GM19467 (cell line): ENCODE measurements at regions not wholly inside any gene's neighbourhood (a gene's known extent, or its start where the extent isn't known, plus 50 kb on each side); places are given as distances from the start of the nearest gene placed in this dataset.

ENCODE experiments used
- ATAC-seq: cut with Tn5 transposase; IDR thresholded peaks from one replicate; pipeline ENCODE4 v1.9.1; 2021; ENCODE audit warnings: mild to moderate bottlenecking, moderate library complexity; ENCODE audit not compliant: unreplicated experiment

DNA sequence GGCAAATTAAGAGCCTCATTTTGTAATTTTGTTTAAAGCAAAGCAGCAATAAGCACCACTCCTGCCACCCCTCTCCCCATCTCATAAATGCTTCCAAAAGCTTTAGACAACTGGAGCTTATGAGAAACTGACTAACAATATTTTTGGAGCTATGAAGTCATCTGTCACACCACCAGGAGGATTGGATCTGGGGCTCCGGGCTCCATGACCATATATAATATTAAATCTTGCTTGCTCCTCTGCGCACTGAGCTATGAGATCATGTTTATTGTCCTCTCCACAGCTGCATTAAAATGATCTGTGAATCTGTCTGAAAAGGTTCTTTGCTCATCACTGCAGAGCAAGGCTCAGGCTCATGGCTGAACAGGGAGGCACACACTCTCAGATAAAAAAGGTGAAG, 323.7 kb downstream of the ZNF621 start:
- no peak for ATAC-seq

DNA sequence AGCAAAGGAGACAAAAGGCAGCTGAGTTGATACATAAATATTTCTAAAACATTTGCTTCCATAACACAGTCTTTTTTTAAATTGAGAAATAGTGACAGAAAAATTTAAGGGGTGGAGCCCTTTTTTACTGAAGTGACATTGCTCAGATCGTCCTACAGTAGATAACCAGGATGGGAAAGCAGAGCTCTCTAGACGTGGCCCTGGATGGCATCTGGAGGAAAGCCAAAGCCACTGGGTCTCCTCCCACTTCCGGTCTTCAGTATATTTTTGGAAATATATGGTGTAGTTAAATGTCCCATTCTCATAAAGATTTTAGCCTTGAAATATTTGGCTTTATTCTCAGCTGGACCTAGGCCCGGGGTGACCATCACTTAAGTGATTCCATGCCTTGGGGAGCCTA, 326.1 kb downstream of the ZNF621 start:
- no peak for ATAC-seq

DNA sequence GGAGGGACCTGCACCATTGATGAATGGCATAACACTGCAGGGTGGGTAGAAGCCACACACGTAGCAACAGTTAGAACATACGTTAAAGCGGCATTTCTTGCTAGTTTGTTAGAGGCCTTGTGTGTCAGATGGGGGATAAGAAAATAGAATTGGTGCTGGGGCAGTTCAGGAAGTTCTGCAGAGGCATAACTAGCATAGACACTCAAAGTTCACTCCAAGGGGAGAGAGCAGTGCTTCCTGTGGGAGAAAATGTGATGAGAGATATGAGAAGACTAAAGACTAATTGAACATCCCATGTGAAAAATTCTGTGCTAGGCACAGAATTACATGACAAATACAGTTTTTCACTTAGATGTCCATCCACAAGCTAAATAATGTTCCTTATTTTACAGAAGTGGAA, 327.1 kb downstream of the ZNF621 start:
- ATAC-seq = no peak

DNA sequence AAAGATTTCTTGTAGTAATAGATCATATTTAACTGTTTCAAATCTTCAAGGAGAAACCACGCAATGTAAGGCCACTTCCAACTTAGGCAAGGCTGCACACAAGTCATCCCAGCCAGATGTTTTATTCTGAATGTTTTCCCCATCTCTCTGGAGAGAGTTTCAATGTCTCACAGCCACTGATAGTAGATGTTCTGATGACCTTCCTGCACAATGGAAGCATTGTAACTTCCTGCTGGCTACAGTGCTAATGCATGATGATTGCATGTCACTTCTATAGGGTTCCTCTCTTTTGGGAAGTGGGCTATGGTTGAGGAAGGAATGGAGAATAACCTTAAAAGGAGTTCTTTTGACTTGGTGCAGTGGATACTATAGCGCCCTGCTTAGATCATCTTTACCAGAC, 328.0 kb downstream of the ZNF621 start:
- ATAC-seq = no peak

- ATAC-seq = no peak
Observed at GRCh38 chr3:40853474-40853873, 328.7 kb downstream of the ZNF621 start.

DNA sequence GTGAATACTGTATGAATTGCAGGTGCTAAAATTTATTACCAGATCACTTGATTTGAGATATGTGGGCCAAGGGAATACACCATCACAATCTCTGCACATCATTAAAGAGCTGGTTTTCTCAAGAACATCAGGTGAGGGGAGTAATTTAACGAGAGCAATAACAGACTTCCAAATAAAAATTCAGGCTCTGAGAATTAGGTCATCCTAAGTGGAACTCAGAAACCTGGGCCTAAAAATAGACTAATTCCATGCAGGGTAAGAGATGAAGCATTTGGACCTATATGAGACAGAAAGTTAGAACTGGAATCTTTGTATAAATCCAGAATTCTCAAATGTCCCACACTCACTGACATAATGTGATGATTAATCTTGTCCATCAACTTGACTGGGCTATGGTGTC, 331.1 kb downstream of the ZNF621 start:
- ATAC-seq = no peak

GRCh38 chr3:40858364-40859115, 333.8 kb downstream of the ZNF621 start:
- no peak for ATAC-seq

- ATAC-seq = no peak
Observed at GRCh38 chr3:40862946-40863345, 336.4 kb upstream of the CTNNB1 start.

GRCh38 chr3:40864146-40864782, 335.0 kb upstream of the CTNNB1 start:
- ATAC-seq = no peak

- ATAC-seq = no peak
Observed at GRCh38 chr3:40864915-40865314, 334.4 kb upstream of the CTNNB1 start.

DNA sequence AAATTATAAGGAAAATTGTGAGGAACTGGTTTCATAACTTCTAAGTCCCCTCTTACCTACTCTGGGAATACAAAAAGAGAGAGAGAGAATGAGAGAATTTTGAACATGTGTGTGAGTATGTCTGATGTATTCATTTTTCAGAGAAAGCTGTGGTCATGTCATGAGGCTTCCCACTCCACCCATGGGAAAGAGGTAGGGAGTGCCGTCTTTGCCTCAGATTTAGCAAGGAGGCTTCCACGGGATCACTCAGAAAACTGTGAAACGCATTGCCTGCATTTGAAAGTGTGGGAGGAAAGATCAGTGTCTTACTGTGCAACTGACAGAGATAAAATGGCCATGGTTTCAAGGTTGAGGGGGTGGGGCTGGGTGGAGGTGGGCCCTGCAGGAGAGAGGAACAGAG, 331.5 kb upstream of the CTNNB1 start:
- ATAC-seq = no peak

GRCh38 chr3:40869013-40869412, 330.3 kb upstream of the CTNNB1 start:
- ATAC-seq = no peak

DNA sequence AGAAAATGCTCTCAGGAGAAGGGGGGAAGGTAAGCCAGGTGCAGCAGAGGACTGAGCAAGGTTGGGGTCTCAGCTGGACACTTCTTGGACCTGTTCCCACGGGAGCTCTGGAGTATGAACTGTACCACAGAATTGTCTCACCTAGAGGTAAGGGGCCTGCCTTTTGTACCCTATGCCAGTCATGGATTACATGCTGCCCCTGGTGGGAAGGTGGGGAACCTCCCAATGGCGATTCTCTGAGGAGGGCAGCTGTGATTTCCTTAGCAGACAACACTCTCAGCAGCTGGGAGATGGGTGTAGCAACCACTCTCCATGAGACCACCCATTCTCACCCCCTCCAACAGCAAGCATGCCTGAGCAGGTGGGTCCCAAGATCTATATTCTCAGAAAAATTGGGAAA, 329.4 kb upstream of the CTNNB1 start:
- no peak for ATAC-seq

DNA sequence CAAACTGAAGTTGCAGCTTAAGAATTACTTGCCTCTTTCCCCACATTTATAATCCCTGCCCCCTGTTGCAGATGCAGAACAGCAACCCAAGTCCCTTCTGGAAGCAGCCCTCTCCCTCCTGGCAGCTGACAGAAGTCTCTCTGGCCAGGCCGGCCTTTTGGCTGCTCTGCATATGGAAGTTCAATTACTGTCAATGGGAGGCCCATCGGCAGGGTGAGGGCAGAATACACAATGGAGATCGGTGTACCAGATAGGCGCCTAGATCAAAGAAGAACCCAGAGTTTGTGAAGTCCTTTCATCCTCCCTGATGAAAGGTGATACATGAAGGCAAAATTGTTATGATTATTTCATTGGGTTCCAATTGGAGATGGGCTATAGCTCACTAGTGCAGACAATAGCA, 327.9 kb upstream of the CTNNB1 start:
- no peak for ATAC-seq

DNA sequence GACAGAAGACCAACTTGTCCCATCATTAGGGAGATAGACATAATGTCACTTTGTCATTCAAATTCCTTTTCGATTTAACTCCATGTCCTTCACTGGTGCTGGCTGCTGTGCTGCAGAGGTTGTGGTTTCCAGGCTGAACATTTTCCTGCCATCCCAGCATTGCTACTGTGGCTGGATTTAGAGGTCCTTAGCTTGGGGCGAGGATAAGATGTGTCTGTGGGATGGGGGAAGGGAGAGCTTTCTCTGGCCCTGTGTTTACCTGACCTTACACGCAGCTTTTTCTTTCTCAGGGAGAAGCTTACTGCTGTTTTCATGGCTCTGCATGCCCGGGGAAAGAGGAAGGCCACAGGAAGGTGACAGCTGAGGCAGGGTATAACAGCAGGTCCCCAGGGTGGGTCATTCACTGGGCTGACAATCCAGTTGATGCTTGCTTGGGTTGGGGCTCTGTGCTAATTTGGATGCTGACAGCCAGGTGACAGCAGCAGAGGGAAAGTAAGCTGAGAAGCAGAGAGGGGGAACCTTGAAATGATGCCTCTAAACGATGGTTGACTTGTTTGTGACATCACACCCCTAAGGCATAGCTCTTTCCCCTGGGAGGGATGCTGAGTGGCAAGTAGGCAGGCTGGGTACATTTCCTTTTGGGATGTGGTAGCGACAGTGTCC, 326.9 kb upstream of the CTNNB1 start:
- ATAC-seq = no peak

DNA sequence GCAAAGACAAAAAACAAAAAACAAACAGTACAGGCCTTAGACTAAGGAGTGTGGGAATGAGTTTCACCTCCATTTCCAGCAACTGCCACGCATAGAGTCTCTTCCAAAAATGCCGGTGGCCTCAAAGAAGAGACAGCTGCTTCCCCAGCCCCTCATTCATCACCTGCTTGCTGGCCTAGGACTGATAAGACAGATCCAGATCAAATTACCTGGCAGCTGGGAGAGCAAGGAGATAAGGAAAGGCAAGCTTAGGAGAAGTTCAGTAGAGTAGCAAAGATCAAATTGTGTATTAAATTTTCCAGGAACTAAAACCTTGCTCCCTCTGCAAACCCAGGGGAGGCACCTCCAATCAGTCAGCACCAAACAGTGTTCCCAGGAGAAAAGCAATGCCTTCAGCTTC, 325.8 kb upstream of the CTNNB1 start:
- ATAC-seq = no peak

DNA sequence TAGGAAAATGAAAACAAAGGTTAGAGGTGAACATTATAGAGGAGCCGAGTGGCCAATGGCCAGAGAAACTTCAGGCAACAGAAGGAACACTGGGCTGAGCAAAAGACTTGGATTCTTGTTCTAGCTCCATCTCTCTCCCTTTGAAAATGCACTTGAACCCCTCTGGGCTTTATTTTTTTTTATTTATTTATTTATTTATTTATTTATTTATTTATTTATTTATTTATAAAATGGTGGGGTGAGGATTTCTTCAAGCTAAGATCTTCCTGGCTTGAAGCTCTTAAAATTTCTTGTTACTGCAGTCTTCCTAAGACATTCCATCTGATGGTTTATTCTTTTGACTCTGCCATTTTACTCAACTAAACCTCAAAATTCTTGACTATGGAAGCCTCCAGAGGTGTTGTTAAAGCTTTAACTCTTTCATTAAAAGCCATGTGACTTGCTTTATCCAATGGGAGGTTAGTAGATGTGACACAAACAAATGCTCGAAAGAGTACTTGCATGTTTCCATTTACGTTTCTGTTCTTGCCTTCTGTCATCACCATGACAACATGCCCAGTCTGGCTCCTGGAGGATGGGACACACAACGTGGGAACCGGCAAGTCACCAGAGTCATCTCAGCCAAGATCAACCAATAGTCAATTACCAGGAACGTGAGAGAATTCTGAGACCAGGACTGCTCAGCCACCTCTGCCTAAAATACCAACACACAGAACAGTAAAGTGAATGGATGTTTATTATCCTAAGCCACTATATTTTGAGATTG, 325.2 kb upstream of the CTNNB1 start:
- ATAC-seq = no peak

DNA sequence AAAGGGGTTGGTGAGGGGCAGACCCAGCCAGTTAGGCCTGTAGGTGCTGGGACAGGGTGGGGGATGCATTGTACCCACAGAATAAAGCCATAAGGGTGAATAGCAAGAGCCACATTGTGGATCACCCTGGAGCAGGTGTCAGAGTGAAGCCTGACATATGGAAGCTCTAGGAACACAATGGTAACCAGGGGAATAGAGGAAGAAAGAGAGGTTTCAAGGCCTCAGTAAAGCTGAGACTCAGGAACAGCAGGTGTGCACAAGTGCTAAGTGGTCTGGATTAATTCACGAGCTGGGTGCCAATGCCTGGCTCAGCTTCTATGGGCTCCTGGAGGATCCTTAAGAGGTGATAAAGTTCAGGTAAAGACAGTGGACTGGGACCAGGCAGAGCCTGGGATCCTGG, 323.7 kb upstream of the CTNNB1 start:
- ATAC-seq = no peak

GRCh38 chr3:40876009-40876408, 323.3 kb upstream of the CTNNB1 start:
- ATAC-seq = no peak

- ATAC-seq = no peak
Observed at GRCh38 chr3:40876496-40876895, 322.8 kb upstream of the CTNNB1 start.

DNA sequence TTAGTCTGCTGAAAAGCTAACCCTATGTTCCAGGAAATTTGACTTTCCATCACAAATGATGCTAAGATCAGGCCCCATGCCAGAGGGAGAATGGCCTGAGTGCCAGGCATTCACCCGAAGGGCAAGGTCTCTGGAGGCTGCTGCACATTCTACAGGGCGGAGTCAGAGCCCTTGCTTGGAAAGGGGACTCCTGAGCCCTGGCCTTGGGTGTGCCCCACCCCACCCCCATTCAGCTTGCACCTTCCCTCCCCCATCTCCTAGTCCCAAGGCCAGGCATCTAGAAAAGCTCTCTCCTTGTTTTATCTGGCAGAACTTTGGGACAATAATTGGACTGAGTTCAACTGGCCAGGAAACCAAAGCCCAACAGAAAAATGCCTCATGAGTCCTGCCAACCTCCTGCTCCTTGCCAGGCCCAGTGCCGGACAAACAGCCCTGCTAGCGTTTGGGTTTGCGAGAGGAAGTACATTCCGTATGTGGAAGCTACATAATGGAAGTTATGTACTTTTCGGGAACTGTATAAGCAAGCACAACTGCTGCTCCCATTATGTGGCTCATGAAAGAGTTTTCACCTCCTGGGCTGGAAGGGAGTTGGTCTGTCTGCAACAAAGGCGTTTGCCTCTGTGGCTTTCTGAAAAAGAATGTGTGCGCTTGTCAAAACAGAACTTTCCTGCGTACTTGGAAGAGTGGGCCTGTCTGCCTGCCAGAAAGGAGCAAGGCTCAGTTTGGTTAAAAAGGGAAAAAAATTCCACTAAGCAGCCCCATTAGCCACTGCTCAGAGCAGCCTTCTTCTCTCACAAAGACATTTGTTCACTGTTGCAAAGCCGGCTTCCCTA, 321.5 kb upstream of the CTNNB1 start:
- no peak for ATAC-seq
